ENCODE measurements at regions not wholly inside any gene's neighbourhood (a gene's known extent, or its start where the extent isn't known, plus 50 kb on each side); places are given as distances from the start of the nearest gene placed in this dataset.

DNA sequence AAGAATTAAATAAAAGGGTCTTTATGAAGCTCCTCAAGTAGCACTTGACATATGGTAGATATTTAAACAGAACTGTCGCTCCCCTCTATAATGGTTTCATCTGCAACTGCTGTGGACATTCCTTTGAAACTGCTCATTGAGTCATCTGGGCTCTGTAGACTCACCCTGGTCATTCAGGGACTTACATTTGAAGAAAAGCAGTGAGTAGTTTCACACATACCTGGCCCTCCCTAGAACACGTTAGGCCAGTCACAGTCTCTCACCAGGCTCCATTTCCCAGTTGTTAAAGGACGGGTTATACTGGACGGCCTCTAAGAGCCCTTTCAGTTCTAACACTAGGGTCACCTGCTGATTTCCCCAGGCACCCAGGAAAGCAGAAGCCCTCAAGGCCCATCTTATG, 217.0 kb downstream of the BCL11B start:
- Histone ChIP-seq H3K9me3 (replicated peaks; ENCODE audit: low read length) (peaks cover 7% of the 10 kb centered on the region), H3K36me3 (ENCODE audit: insufficient read depth, low read length) (no peaks in the 10 kb centered on the region), H3K4me3 (ENCODE audit: low read length) (no peak overlapping the region), H3K27me3 (ENCODE audit: control insufficient read depth, insufficient read depth, low read length) (no peaks in the 10 kb centered on the region), H3K4me2 (ENCODE audit: low read length) (no peak overlapping the region), H3K4me1 (ENCODE audit: control insufficient read depth, insufficient read depth, low read length) (no peaks in the 10 kb centered on the region), H3K9ac (ENCODE audit: low read depth, low read length) (no peak overlapping the region)

GRCh38 chr14:99055816-99056215, 216.2 kb downstream of the BCL11B start:
- no peak overlapping the region for H3K4me3 ChIP-seq (ENCODE audit: low read length)

GRCh38 chr14:99057576-99058083, 214.4 kb downstream of the BCL11B start:
- Histone ChIP-seq H3K9ac (ENCODE audit: low read depth, low read length) (no peak overlapping the region), H3K4me2 (ENCODE audit: low read length) (no peak overlapping the region), H3K36me3 (ENCODE audit: insufficient read depth, low read length) (no peaks in the 10 kb centered on the region), H3K4me3 (ENCODE audit: low read length) (no peak overlapping the region), H3K27me3 (ENCODE audit: control insufficient read depth, insufficient read depth, low read length) (no peaks in the 10 kb centered on the region), H3K9me3 (replicated peaks; ENCODE audit: low read length) (peaks cover 10% of the 10 kb centered on the region), H3K4me1 (ENCODE audit: control insufficient read depth, insufficient read depth, low read length) (no peaks in the 10 kb centered on the region)

More at GRCh38 chr14:99055816-99056215, 216.2 kb downstream of the BCL11B start:
- Histone ChIP-seq H3K27me3 (ENCODE audit: control insufficient read depth, insufficient read depth, low read length) (no peaks in the 10 kb centered on the region), H3K9me3 (replicated peaks; ENCODE audit: low read length) (peaks cover 10% of the 10 kb centered on the region), H3K4me2 (ENCODE audit: low read length) (no peak overlapping the region), H3K36me3 (ENCODE audit: insufficient read depth, low read length) (no peaks in the 10 kb centered on the region), H3K9ac (ENCODE audit: low read depth, low read length) (no peak overlapping the region), H3K4me1 (ENCODE audit: control insufficient read depth, insufficient read depth, low read length) (no peaks in the 10 kb centered on the region)

- Histone ChIP-seq H3K36me3 (ENCODE audit: insufficient read depth, low read length) (no peaks in the 10 kb centered on the region), H3K9ac (ENCODE audit: low read depth, low read length) (no peak overlapping the region), H3K4me3 (ENCODE audit: low read length) (no peak overlapping the region), H3K4me2 (ENCODE audit: low read length) (no peak overlapping the region), H3K27me3 (ENCODE audit: control insufficient read depth, insufficient read depth, low read length) (no peaks in the 10 kb centered on the region), H3K9me3 (replicated peaks; ENCODE audit: low read length) (peaks cover 10% of the 10 kb centered on the region), H3K4me1 (ENCODE audit: control insufficient read depth, insufficient read depth, low read length) (no peaks in the 10 kb centered on the region)
Observed at GRCh38 chr14:99058542-99058941, 213.5 kb downstream of the BCL11B start.

GRCh38 chr14:99062216-99062615, 209.8 kb downstream of the BCL11B start:
- no peak overlapping the region for H3K4me3 ChIP-seq (ENCODE audit: low read length)

GRCh38 chr14:99062772-99063418, 209.1 kb downstream of the BCL11B start:
- no peak overlapping the region for H3K9ac ChIP-seq (ENCODE audit: low read depth, low read length)
- H3K36me3 ChIP-seq (ENCODE audit: insufficient read depth, low read length): no peaks in the 10 kb centered on the region
- H3K9me3 ChIP-seq (replicated peaks; ENCODE audit: low read length): peaks cover 9% of the 10 kb centered on the region
- H3K4me1 ChIP-seq (ENCODE audit: control insufficient read depth, insufficient read depth, low read length): no peaks in the 10 kb centered on the region
- H3K27me3 ChIP-seq (ENCODE audit: control insufficient read depth, insufficient read depth, low read length): no peaks in the 10 kb centered on the region
- no peak overlapping the region for H3K4me2 ChIP-seq (ENCODE audit: low read length)
- H3K4me3 ChIP-seq (ENCODE audit: low read length): no peak overlapping the region

More at GRCh38 chr14:99062216-99062615, 209.8 kb downstream of the BCL11B start:
- H3K9me3 ChIP-seq (replicated peaks; ENCODE audit: low read length): peaks cover 10% of the 10 kb centered on the region
- no peak overlapping the region for H3K9ac ChIP-seq (ENCODE audit: low read depth, low read length)
- H3K4me1 ChIP-seq (ENCODE audit: control insufficient read depth, insufficient read depth, low read length): no peaks in the 10 kb centered on the region
- H3K4me2 ChIP-seq (ENCODE audit: low read length): no peak overlapping the region
- no peaks in the 10 kb centered on the region for H3K27me3 ChIP-seq (ENCODE audit: control insufficient read depth, insufficient read depth, low read length)
- H3K36me3 ChIP-seq (ENCODE audit: insufficient read depth, low read length): no peaks in the 10 kb centered on the region

- H3K9me3 ChIP-seq (replicated peaks; ENCODE audit: low read length): peaks cover 6% of the 10 kb centered on the region
- H3K4me3 ChIP-seq (ENCODE audit: low read length): no peak overlapping the region
- H3K9ac ChIP-seq (ENCODE audit: low read depth, low read length): no peak overlapping the region
- H3K27me3 ChIP-seq (ENCODE audit: control insufficient read depth, insufficient read depth, low read length): no peaks in the 10 kb centered on the region
- H3K4me1 ChIP-seq (ENCODE audit: control insufficient read depth, insufficient read depth, low read length): no peaks in the 10 kb centered on the region
- H3K36me3 ChIP-seq (ENCODE audit: insufficient read depth, low read length): no peaks in the 10 kb centered on the region
- no peak overlapping the region for H3K4me2 ChIP-seq (ENCODE audit: low read length)
Observed at GRCh38 chr14:99063620-99064225, 208.3 kb downstream of the BCL11B start.

- H3K9me3 ChIP-seq (replicated peaks; ENCODE audit: low read length): peaks cover 6% of the 10 kb centered on the region
Observed at GRCh38 chr14:99064262-99064954, 207.6 kb downstream of the BCL11B start.

DNA sequence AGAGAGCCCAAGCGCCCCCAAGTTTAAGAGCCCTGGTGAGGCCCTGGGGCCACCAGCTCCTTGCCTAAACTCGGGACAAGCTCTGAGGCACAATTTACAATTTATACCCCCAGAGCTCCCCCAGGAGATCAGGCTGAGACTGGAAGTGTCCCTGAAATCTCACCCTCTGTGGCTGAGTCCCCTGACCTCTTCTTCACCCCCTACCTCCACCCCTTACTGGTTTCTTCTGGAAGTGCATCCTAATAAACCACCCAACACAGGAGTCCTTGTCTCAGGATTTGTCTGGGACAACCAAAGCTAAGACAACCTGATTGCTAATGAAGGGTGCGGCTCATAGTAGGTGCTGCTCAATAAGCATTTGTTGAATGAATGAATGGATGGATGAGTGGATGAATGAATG, 206.4 kb downstream of the BCL11B start:
- H3K27me3 ChIP-seq (ENCODE audit: control insufficient read depth, insufficient read depth, low read length): no peaks in the 10 kb centered on the region
- H3K4me2 ChIP-seq (ENCODE audit: low read length): no peak overlapping the region
- H3K4me3 ChIP-seq (ENCODE audit: low read length): no peak overlapping the region
- H3K4me1 ChIP-seq (ENCODE audit: control insufficient read depth, insufficient read depth, low read length): no peaks in the 10 kb centered on the region
- H3K9ac ChIP-seq (ENCODE audit: low read depth, low read length): no peak overlapping the region
- peaks cover 5% of the 10 kb centered on the region for H3K9me3 ChIP-seq (replicated peaks; ENCODE audit: low read length)
- H3K36me3 ChIP-seq (ENCODE audit: insufficient read depth, low read length): no peaks in the 10 kb centered on the region

More at GRCh38 chr14:99064262-99064954, 207.6 kb downstream of the BCL11B start:
- no peak overlapping the region for H3K4me2 ChIP-seq (ENCODE audit: low read length)
- H3K4me3 ChIP-seq (ENCODE audit: low read length): no peak overlapping the region
- no peaks in the 10 kb centered on the region for H3K36me3 ChIP-seq (ENCODE audit: insufficient read depth, low read length)
- H3K9ac ChIP-seq (ENCODE audit: low read depth, low read length): no peak overlapping the region
- H3K27me3 ChIP-seq (ENCODE audit: control insufficient read depth, insufficient read depth, low read length): no peaks in the 10 kb centered on the region
- H3K4me1 ChIP-seq (ENCODE audit: control insufficient read depth, insufficient read depth, low read length): no peaks in the 10 kb centered on the region

- peaks cover 7% of the 10 kb centered on the region for H3K9me3 ChIP-seq (replicated peaks; ENCODE audit: low read length)
- H3K36me3 ChIP-seq (ENCODE audit: insufficient read depth, low read length): no peaks in the 10 kb centered on the region
- no peaks in the 10 kb centered on the region for H3K27me3 ChIP-seq (ENCODE audit: control insufficient read depth, insufficient read depth, low read length)
- no peak overlapping the region for H3K4me2 ChIP-seq (ENCODE audit: low read length)
- H3K4me3 ChIP-seq (ENCODE audit: low read length): no peak overlapping the region
- H3K9ac ChIP-seq (ENCODE audit: low read depth, low read length): no peak overlapping the region
- no peaks in the 10 kb centered on the region for H3K4me1 ChIP-seq (ENCODE audit: control insufficient read depth, insufficient read depth, low read length)
Observed at GRCh38 chr14:99066378-99066777, 205.6 kb downstream of the BCL11B start.

GRCh38 chr14:99067141-99067920, 204.7 kb downstream of the BCL11B start:
- Histone ChIP-seq H3K27me3 (ENCODE audit: control insufficient read depth, insufficient read depth, low read length) (no peaks in the 10 kb centered on the region), H3K4me3 (ENCODE audit: low read length) (no peak overlapping the region), H3K4me1 (ENCODE audit: control insufficient read depth, insufficient read depth, low read length) (no peaks in the 10 kb centered on the region)

More at GRCh38 chr14:99067141-99067920, 204.7 kb downstream of the BCL11B start:
- Histone ChIP-seq H3K9ac (ENCODE audit: low read depth, low read length) (no peak overlapping the region), H3K36me3 (ENCODE audit: insufficient read depth, low read length) (no peaks in the 10 kb centered on the region), H3K9me3 (replicated peaks; ENCODE audit: low read length) (peaks cover 7% of the 10 kb centered on the region), H3K4me2 (ENCODE audit: low read length) (no peak overlapping the region)

All from skeletal muscle satellite cell (primary cell).